NCI-H1092 treated with DMSO at 0.1 percent for 48 hours (cell line): ENCODE measurements at regions not wholly inside any gene's neighbourhood (a gene's known extent, or its start where the extent isn't known, plus 50 kb on each side); places are given as distances from the start of the nearest gene placed in this dataset.

Source experiments
- DNase-seq: peaks from one replicate; lab custom pipeline; 2025; lab: John Stamatoyannopoulos, UW

GRCh38 chr22:47933226-47933625 is 1170.8 kb downstream of the TBC1D22A start:
- DNase-seq, result no peak

GRCh38 chr22:47929646-47930185 is 1167.3 kb downstream of the TBC1D22A start:
- no peak for DNase-seq

GRCh38 chr22:47929073-47929472 is 1166.6 kb downstream of the TBC1D22A start:
- no peak for DNase-seq

GRCh38 chr22:47928631-47929030 is 1166.2 kb downstream of the TBC1D22A start:
- DNase-seq, result no peak

GRCh38 chr22:47927648-47928210 is 1165.3 kb downstream of the TBC1D22A start:
- DNase-seq, result no peak

GRCh38 chr22:47923011-47923427 is 1160.6 kb downstream of the TBC1D22A start:
- no peak for DNase-seq

- DNase-seq, result no peak
These were observed 1159.5 kb downstream of the TBC1D22A start for GRCh38 chr22:47921906-47922305.

- no peak for DNase-seq
These were observed 1158.0 kb downstream of the TBC1D22A start for GRCh38 chr22:47920380-47920959.

GRCh38 chr22:47919893-47920292 is 1157.4 kb downstream of the TBC1D22A start:
- no peak for DNase-seq

- DNase-seq, result peak; percentile 26
These were observed 1156.6 kb downstream of the TBC1D22A start for GRCh38 chr22:47919001-47919441.

GRCh38 chr22:47918276-47918921 is 1155.9 kb downstream of the TBC1D22A start:
- no peak for DNase-seq

GRCh38 chr22:47914481-47915097 is 1152.1 kb downstream of the TBC1D22A start:
- no peak for DNase-seq

- no peak for DNase-seq
These were observed 1140.3 kb downstream of the TBC1D22A start for GRCh38 chr22:47902646-47903180.

- DNase-seq, result no peak
These were observed 1139.5 kb downstream of the TBC1D22A start for GRCh38 chr22:47901911-47902310.

- no peak for DNase-seq
These were observed 1137.4 kb downstream of the TBC1D22A start for GRCh38 chr22:47899894-47900293.

GRCh38 chr22:47898946-47899345 is 1136.5 kb downstream of the TBC1D22A start:
- DNase-seq, result no peak

GRCh38 chr22:47891609-47892008 is 1129.2 kb downstream of the TBC1D22A start:
- no peak for DNase-seq

- DNase-seq, result no peak
These were observed 1126.4 kb downstream of the TBC1D22A start for GRCh38 chr22:47888817-47889216.

GRCh38 chr22:47884775-47885174 is 1122.3 kb downstream of the TBC1D22A start:
- no peak for DNase-seq

GRCh38 chr22:47884200-47884599 is 1121.8 kb downstream of the TBC1D22A start:
- no peak for DNase-seq

GRCh38 chr22:47883757-47884156 is 1121.3 kb downstream of the TBC1D22A start:
- DNase-seq, result no peak

GRCh38 chr22:47879346-47879745 is 1116.9 kb downstream of the TBC1D22A start:
- DNase-seq, result no peak

GRCh38 chr22:47878460-47878859 is 1116.0 kb downstream of the TBC1D22A start:
- no peak for DNase-seq
